ENCODE measurements at regions not wholly inside any gene's neighbourhood (a gene's known extent, or its start where the extent isn't known, plus 50 kb on each side); places are given as distances from the start of the nearest gene placed in this dataset.

GRCh38 chrX:110432091-110432905 lies 73.7 kb downstream of the RTL9 start:
- no peak for DNase-seq

GRCh38 chrX:110432906-110433215 lies 74.2 kb downstream of the RTL9 start:
- DNase-seq = no peak

GRCh38 chrX:110435196-110435595 lies 76.5 kb downstream of the RTL9 start:
- no peak for DNase-seq

DNA sequence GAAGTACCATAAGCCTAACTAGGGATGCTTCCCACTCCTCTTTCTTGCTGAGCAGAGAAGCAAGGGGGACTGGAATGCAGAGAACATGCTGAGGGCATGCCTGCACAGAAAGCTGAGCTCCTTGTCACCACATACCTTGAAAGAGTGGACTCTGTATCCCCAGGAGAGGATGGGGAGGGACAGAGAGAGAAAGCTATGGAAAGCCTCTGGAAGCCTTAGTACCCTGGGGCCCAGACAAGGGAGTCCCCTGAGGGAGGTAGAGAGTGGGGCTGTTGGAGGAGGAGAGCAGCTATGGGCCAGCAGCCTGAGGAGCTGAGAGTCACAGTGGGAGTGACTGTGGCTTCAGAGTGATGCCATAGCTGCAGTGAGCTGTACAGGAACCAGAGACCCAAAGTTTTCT lies 77.9 kb downstream of the RTL9 start:
- no peak for DNase-seq

- DNase-seq = no peak
These were observed 79.0 kb downstream of the RTL9 start for GRCh38 chrX:110437686-110438085.

DNA sequence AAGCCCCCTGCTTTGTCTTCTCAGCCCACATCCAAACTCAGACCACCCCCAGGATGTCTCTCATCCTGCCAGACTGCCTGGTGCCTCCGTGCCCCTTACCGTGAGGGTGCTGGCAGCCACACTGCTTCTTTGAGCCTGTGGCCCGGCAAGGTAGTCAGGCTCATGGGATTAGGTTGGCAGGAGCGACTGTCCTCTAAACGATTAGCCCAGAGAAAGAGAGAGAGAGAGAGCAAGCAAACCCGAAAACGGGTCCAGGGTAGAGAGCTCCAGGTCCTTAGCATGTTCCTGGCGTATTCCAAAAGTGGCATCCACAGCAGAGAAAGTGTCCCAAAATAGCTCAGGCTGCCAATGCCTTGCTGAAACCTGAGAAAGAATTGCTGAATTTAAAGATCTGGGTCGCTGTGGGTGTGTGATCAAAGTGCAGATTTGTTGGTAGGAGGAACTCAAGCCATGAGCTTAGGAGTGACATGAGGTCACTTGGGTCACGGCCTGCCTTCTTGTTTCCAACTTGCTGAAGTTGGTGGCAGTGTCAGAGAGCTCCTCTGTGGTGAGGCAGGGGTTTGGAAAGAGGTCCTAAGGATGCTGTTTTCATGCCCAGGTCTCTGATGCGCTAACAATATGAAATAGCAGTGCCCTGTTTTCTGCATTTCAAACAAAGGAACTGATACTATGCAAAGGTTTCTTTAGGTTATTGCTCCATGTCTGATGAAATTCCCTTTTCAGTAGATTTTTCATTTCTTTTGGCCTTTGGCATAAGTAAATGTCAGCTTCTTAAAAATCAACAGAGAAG lies 81.6 kb downstream of the RTL9 start:
- DNase-seq = no peak

DNA sequence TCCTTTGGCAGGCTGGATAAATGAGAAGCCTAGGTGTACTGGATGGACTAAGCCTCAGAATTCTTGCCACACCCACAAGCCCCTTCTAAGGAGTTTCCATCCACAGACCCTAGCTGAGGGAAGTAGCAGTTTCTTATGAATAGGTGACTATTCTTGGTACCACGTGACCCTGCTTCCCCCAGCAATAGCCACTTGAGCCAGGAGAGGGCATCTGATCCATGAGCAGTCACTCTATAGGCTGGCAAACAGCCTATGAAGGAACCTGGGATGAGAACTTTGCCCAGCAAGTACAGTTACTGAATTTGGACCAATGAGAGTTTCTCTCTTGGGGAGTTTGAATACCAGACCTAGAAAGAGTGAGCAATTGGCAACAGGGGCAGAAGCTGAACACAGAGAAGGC lies 84.0 kb downstream of the RTL9 start:
- no peak for DNase-seq

- no peak for DNase-seq
These were observed 86.3 kb downstream of the RTL9 start for GRCh38 chrX:110444996-110445395.

DNA sequence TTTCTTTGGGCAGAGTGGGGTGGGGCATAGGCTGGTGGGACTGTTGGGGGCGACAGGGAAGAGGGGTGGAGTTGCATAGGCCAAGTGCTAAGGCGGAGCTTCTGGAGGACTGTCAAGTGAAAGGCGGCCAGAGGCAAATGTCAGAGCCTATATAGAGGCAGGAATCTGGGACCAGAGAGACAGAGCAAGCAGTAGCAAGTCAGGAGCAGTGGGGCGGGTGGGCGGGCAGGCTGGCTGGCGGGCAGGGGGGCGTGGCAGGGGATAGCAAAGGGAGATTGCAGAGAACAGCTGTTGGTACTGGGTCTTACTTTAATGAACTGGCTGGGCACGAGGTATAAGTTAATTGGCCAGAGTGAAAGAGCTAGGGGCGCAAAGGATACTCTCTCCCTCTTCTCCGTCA lies 89.8 kb downstream of the RTL9 start:
- no peak for DNase-seq

DNA sequence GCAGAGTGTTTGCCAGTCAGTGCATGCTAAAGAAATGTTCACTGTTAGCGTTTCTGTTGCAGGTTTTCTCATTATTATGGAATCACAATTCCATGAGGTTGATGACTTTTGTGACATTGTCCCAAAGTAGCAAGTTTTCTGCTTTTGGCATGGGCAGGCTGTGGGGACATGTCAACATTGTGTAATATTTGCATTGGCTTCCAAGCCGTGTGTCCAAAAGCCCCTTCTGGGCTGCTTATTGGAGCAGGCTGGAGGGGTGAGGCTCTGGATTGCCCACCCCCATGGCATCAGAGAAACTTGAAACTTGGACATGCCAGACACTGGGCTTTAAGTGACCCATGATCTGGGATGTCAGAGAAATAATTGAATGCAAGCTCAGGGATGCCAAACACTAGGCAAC lies 90.7 kb downstream of the RTL9 start:
- no peak for DNase-seq

GRCh38 chrX:110450050-110450449 lies 91.4 kb downstream of the RTL9 start:
- DNase-seq = peak; percentile 49

DNA sequence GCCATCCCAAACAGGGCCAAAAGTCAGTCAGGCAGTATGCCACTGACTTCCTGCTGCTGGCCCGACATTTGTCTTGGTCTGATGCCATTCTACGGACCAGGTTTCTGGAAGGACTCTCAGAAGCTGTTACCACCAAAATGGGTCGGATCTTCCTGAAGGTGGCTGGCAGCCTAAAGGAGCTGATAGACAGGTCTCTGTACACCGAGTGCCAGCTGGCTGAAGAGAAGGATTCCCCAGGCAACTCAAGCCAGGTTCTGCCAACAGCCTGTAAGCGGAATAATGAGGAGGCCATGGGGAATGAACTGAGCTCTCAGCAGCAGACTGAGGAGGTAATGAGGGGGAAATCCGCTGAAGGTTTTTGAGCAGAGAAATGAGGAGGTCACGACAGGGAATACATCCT lies 95.7 kb downstream of the RTL9 start:
- DNase-seq = no peak

DNA sequence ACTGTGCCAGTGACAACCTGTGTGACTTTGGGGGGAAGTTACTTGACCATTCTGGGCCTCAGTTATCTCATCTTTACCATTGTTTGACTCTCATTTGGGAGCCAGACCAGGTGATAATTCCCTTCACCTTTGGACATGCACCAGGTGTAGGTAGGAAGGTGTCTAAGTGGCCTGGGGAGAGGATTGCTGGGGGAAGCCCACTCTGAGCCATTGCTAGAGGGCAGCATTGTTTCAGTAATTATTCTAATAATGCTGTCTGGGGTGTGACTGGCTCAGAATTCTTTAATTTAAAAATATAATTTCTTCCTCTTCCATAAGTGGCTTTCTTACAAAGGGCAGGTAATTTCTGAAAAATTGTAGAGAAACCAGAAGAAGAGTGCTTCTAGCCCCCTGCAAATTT lies 104.3 kb downstream of the RTL9 start:
- no peak for DNase-seq

- no peak for DNase-seq
These were observed 108.1 kb downstream of the RTL9 start for GRCh38 chrX:110466790-110467189.

DNA sequence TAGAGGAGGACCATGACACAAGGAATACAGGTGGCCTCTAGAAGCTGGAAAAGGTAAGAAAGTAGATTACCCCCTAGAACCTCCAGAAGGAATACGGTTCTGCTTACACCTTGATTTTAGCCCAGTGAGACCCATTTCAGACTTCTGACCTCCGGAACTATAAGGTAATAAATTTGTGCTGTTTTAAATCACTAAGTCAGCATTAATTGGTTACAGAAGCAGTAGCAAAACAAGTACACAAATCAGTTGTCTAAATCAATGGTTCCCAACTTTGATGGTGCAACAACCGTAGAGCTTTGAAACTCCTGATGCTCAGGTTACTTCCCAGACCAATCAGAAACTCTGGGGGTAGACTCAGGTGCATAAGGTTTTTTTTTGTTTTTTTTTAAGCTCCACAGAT lies 113.6 kb downstream of the RTL9 start:
- no peak for DNase-seq

- DNase-seq = no peak
These were observed 119.1 kb downstream of the RTL9 start for GRCh38 chrX:110477593-110478228.

DNA sequence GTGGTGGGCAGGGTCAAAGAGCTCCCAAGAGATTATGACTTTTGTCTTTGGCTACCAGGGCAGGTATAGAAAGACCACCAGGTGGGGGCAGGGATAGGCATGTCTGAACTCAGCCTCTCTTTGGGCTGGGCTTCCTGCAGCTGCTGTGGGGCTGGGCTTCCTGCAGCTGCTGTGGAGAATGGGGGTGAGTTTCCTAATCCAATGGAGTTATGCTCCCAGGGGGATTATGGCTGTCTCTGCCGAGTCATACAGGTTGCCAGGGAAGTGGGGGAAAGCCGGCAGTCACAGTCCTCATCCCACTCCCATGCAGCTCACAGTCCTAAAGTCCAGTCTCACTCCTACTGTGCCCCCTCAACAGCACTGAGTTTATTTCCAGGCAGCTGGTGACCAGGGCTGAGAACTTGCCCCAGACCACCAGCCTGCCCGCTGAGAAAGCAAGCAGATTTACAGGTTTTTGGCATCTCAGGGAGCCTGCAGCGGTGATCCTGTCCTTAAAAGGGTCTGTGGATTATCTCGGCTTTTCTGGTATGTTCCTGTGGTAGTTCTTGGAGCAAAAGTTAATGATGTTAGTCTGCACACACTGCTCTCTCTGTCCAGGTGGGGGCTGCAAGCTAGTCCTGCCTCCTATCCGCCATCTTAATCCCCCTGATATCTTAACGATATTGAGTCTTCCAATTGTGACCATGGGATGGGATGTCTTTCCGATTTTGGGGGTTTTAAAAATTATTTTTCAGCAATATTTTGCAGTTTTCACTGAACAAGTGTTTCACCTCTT lies 133.4 kb downstream of the RTL9 start:
- DNase-seq = no peak

DNA sequence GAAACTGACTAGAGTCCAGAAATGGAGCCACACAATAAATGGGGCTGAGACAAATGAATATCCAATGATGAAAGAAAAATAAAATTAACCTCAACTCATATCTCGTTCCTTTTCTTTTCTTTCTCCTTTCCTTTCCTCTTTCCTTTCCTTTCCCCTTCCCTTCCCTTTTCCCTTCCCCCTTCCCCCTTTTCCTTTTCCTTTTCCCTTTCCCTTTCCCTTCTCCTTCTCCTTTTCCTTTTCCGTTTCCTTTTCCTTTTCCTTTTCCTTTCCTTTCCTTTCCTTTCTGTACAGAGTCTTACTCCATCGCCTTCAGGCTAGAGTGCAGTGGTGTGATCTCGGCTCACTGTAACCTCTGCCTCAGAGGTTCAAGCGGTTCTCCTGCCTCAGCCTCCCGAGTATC lies 146.3 kb downstream of the RTL9 start:
- DNase-seq = no peak

- DNase-seq = no peak
These were observed 151.3 kb downstream of the RTL9 start for GRCh38 chrX:110509755-110510532.

GRCh38 chrX:110511238-110511637 lies 152.6 kb downstream of the RTL9 start:
- DNase-seq = no peak

DNA sequence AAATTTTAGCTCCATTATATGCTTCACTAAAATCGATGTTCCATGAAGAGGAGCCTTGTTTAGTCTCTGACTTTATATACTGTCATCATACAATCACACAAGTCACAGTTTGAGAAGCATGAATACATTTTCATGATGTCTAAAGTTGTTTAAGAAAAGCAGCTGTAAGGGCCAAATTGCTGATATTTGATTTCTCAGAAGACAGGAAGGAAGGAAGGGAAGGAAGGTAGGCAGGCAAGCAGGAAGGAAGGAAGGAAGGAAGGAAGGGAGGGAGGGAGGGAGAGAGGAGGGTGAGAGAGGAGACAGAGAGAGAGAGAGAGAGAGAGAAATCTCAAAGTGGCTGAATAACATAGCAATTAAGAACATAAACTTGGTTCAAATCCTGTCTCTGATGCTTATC lies 153.7 kb downstream of the RTL9 start:
- DNase-seq = no peak

- no peak for DNase-seq
These were observed 155.9 kb downstream of the RTL9 start for GRCh38 chrX:110514509-110514908.

DNA sequence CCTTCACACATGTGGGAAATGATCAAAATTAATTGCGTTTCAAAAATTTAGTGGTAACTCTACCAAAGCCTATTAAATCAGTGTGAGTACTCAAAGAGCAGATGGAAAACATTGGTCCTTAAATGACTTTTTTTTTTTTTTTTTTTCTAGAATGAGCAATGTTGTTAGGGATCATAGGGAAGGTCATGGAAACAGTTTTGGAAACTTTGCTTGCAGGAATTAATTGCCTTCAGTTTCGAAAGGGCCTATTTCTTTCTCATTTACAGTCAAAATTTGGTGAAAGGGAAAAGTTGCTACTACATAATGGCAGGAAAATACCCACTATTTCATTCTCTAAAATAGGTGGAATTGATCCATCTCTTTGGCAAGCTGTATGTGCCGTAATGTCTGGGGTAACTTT lies 160.9 kb downstream of the RTL9 start:
- DNase-seq = no peak

Measured in activated T-cell treated with anti-CD3 and anti-CD28 coated beads, Interleukin-2, amount 50 U/mL, for 1 hour (primary cell).